LHCN-M2 (cell line): ENCODE measurements at regions not wholly inside any gene's neighbourhood (a gene's known extent, or its start where the extent isn't known, plus 50 kb on each side); places are given as distances from the start of the nearest gene placed in this dataset.

Experiments used
- DNase-seq: peaks from one replicate; pipeline ENCODE4 v3.0.0-alpha.2; 2012; ENCODE audit warnings: low read depth

DNA sequence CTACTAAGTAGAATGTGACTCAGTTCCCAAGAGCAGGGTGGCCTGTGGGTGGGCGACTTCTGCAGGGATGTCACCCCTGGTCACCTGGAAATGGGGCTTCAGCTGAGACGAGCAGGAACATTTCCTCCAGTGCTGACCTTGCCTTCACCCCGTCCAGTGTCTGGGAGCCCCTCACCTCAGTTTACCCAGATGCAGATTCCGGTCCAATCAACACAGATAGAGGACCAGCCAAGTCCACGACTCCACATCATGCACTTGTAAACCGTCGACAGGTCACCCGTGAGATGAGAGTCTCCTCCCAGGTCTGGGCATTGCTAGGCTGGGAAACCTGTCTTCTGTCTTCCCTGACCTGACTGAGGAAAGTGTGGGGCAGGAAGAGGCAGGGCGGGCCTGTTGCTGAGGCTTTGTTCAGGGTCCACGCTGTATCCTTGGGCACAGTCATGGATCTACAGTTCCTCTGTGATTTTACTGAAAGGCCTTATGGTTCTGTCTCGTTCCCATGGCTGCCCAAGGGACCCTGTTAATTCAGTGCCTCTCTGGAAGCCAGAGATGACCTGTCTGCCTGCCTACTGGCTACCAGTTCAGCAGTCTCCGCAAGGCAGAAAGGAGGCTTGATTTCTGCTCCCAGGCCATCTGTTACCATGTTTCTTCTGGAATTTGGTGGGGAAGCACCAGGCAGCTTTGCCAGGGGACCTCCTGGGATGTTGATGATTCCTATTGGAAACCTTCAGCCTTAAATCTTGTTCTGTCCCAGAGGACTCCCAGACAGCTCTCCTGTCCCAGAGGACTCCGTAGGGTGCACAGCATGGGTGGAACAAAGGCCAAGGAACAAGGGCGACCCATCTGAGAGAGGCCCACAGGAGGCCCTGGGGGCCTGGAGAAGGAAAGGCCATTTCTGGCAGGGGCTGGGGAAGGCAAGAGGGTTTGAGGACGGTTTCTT is 288.5 kb upstream of the RTL1 start:
- DNase-seq = no peak

DNA sequence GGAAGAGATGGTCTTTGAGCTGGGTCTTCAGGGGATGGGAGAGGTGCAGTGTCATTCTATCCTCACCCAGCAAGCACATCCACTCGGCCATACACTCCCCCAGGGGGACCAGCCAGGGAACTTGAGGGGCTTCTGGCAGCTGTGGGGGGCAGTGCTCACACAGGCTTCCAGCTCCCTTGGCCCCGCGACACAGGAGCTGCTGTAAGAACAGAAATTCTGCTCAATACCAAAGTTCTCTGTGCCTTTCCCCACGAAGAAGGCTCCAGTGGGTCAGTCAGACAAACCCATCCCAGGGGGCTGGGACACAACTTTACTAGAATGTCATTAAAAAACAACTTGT is 289.1 kb upstream of the RTL1 start:
- no peak for DNase-seq

DNA sequence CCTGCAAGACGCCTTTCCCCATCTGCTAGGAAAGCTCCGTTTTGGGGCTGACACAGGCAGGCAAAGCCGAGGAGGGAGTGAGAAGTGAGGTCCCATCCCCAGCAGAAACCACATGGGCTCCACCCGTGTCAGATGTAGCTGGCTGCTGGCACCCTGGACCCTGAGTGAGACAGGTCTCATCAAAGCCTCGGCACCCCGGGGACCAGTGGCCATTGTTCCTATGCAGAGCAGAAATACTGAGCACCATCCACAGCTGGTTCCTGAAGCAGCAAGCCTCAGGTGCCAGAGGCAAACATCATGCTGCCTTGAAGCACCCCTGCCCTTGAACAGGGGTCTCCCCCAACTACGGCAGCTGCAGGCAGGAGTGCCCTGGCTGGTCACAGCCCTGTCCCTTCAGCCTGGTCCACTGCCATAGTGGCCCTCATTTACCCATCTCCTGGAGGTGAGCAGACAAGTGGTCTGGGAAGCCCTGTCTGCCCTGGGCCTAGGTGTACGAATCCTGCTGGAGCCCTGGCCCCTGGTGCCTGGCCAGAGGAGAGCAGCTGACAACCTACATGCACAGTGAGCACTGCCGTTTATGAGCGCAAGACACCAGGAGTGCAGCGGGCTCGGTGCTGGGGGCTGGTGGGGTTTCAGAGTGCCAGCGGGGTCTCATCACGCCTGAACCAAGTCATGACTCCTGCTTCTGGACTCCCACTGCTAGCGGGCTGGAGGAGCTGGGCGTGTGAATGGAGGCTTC is 289.8 kb upstream of the RTL1 start:
- no peak for DNase-seq

DNA sequence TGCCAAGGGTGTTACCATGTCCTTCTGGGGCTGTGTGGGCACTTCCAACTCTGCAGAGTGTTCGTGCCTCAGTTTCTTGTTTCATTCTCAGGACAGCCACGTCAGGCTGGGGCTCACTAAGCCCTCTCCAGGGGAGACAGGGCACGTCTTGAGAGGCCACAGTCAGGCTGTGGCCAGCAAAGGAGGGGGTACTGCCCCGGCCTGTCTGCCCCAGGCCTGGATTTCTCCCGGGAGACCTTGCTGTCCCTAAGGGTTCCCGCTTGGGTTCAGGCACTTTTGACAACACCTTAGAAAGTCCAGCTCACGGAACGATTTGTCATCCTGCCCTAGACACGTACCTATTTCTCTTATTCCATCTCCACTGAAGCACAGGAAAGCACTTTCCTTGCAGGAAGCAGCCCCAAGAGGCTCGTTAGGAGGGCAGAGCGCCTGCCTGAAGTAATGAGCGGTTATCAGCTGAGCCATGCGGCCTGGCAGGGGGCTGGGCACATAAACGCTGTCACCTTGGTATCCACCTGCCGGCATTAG is 290.4 kb upstream of the RTL1 start:
- no peak for DNase-seq

DNA sequence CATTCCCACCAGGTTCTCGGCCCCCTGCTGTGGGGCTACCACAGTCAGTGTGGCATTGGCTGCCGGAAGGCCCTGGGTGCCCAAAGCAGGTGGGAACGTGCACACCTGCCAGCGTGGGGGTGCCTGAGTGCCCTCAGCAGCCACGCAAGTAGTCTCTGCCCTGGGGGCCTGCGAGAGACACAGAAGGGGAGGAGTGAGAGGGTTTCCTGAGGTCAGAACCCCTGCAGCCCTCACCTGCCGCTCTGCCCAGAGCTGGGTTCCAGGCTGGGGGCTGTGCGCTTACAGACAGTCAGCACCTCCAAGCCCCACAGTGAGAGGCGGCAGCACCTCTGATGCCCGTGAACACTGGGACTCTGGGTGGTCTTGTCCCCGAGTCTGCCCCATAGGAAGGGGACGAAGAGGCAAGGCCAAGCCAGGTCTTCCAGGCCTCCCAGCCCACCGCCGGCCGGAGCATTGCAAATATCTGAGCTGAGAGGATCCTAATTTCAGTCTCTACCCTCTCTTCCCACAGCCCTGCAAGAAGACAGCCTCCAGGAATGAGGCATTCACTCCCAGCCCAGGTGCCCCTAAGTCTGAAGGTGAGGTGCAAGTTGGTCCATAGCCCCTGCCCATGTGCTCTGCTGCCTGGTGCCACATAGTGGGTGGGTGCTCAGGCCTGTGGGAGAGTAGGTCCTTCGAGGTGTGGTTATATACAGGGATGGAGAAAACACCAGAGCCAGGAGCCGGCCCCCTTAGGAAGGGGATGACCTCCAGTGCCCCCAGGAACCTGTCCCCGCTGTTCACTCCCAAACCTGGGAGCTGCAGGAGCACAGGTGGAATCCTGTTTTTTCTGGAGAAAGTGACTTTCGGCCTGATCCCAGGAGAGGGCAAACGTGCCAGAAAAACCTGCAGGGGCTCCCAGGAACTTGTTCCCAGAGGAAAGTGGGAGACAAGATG is 291.1 kb upstream of the RTL1 start:
- no peak for DNase-seq

DNA sequence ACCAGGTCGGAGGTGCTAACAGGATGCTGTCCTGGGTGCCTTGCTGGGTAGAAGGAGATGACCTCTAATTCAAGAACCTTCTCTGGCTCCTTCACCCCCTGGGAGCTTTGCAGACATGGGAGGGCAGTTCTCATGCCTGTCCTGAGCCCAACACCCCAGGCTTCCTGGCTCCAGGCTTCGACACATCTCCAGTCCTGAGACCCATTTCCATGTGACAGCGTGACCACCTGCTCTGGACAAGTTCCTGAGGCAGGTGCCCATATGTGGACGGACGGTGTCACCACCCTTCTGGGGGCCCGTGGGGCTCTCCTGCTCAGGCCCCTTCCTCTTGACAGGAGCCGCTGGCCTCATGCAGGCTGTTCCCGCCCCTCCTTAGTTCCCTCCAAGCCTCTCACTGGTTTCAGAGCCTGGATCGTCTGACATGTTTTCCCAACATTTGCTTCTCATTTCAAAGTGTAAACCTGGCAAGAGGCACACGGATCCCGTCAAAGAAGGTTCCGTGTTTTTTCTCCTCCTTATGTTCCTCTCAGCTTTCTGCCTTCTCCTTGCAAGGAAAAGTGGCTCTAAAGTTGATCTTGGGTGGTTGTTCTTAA is 291.9 kb upstream of the RTL1 start:
- no peak for DNase-seq

DNA sequence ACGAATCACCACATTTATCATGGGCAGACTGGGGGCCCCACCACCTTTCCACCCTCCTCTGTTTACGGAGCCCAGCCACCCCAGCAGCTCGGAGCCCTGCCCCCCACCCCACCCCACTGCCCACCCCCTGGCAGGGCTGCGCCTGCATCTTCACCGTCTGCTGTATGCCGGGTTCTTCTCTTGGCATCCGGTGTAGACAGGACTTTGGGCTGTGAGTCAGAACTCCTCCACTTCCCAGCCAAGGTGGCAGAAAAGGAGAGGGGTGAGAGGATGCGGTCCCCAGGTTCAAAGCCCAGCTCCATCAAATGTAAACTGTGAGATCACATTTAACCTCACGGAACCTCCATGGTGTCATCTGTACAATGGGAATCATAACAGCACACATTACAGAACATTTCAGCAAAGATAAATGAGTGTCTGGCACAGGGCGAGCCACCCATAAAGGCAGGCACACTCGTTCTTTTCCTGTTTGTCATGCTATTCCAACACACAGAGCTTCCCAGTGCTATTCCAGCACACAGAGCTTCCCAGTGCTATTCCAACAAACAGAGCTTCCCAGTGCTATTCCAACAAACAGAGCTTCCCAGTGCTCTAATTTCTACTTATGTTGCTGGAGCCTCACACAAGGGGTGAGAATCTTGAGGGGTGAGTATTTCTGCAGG is 292.7 kb upstream of the RTL1 start:
- DNase-seq = no peak

DNA sequence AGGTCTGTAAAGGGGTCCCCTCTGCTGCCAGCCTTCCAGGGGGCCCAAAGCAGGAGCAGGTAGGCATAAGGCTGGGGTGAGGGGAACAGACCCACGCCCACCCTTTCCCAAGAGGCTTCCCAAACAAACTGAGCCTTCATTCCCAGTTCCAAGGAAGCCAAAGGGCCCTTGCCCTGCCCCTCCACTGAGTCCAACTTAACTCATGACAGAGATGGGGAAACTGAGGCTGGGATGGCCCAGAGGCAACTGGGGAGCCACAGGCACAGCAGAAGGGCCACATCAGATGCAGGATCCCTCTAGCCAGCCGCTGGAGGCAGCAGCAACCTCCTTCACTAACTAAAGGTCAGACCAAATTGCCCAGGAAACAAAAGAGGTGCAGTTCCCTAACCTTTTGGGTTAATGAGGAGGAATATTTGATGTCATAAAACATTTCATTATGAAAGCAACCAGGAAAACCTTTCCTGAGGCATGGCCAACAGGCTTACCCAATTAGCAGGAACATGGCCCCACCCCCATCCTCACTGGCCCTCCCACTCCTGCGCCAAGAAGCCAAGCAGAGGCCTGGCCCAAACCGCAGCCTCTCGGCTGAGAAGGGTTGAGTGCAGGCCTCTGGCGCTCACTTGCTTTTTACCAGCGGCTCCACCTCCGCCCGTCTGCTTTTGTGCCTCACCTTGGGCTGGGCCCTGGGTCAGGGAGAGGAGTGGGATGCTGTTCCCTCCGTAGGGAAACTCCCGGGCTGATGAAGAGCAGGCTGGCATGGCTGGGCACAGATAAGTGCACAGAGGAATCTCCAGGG is 293.5 kb upstream of the RTL1 start:
- no peak for DNase-seq

DNA sequence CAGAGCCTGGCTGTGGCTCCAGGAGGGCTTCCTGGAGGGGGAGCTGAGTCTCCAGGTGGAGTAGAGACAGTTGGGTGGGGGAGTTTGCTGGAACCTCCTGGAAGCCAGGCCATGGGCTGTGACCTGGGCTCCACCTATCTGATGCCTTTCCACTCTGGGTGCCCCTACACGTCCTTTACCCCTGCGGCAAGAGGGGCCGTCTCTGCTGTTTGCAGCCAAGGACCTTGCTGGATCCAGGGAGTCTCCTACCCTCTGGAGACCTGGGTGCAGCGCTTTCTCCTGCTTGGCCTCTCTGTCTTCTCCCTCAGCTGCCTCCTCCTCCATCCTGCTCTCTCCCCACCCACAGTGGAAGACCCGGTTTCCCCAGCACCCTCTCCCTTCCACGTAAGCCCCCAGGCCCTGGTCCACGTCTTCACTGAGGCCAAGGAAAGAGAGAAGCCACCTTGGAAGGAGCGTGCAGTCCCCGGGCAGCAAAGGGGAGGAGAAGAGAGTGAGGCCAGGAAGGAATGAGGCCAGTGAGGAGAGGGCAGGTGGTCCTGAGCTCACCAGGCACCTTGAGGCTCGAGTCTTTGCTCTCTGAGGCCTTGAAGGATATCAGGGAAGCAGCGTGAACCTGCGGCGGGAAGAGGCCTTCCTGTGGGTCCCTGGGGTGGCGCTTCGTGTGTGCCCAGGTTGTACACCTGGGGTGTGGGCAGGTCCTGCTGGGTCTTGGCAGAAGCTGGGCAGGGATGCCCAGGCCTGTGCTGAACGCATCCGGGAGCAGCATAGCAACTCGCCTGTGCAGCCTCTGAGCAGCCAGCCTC is 294.3 kb upstream of the RTL1 start:
- no peak for DNase-seq

DNA sequence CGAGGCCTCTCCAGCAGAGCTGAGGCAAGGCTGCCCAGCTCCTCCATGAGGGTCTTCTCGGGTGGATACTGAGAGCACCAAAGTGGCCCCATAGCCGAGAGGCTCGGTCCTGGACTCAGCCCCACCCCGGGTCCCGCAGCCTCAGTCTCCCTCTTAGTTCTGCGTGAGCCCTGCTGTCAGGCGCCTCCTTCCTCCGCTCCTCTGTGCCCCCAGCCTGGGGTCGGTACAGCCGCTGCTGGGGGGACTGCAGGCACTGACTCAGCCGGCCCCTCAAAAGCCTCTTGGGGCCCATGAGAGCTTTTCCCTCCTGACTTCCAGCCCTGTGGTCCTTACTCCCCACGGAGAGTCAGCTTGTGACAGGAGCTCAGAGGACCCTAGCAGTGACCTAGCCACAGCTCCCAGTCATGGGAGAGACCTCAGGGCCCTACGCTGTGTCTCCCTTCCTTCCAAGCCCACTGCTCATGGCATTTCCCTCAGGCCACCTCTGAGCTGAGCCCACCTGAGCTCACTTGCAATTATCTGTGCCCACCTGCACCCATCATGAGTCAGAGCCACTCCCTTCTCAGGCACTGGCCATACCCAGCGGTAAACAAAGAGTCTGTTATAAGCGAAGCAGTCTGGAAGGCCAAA is 295.0 kb upstream of the RTL1 start:
- no peak for DNase-seq

DNA sequence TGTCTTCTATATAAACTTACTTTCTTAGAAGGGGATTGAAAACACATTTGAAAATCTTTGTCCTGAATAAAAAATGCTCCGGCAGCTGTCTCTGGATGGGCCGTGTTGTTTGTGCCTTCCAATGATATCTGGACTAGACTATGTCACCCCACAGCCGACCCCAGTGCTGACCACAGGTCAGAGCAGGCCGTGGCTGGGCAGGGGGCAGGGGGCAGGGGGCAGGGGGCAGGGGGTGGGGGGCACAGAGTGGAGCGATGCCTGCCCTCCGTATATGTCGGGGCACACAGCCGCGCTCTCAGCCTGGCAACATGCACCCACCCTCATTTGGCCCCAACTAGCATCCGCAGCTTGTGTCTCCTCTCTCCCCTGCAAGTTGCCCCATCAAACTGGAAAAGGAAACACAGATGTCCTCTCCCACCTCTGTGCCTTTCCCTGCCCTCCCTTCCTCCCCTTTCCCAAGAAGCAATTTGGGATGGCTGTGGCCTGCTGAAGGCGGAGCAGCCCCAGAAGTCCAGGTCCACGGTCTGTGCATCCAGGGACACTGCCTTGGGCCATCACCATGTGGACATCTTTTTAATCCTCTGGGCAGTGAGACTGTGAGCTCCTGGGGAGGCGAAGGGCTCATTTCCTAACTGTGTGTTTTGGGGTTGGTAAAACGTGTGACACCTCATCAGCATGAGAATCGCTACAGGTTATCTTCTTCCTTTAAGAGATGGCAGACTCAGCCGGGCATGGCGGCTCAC is 295.7 kb upstream of the RTL1 start:
- no peak for DNase-seq

DNA sequence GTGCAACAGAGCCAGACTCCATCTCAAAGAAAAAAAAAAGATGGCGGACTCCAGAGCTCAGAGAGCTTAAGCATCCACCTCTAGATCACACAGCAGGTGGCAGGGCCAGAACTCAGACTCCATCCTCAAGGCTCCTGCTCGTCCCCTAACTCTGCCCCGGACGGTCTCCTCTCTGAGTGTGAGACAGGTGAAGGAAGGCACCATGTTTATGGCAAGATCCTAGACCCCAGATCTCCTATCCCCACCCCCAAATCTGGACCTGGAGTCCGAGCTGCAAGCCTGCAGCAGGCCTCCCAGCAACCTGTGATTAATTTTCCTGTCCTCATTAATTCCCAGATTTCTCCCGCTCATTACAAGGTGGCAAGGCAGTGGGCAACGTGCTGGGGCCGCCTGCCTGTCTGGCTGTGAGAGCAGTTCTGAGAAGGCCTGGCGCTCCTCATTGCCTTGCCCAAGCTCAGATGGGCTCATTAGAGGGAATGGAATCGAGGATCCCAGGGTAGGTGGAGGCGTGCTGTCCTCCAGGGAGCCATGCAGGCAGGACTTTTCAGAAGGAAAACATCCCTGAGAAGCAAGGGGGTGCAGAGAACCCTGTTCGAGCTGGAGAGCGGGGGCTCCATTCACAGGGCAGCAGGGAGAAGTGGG is 296.6 kb upstream of the RTL1 start:
- DNase-seq = no peak

DNA sequence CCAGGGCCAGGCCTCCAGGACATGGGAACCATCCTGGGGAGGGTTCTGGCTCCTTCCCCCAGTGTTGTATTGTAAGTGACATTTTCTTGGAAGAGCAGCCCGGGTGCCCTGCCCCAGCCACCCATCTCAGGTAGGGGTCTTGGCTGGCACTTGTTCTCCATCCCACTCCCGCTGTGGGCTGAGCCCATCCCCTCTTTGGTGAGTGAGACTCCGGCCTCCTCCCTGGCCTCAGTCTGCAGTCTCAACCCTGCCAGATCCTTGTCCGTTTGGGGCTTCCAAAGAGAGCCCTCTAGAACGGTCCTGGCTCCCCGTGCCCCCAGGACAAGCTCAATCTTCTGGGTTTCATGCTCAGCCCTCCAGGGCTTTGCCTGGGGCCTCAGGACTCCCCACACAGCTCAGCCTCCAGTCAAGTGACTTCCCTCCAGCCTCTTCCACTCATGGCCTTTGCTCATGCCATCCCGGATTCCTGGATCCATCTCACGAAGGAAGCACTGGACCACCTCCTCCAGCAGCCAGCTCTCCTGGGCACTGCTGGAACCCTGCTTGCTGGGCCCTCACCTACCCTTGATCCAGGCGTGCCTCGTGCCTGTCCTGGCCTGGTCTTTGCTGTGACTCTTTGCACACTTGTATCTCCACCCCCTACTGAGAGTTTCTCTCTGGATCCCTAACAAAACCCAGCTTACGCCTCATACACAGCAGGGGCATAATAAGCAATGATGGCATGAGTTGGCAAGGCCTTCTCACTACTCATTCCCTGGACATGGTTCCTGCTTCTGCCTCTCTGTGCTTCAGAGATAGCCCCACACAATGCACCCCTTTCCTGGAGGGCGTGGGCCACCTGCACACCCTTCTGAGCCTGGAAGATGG is 297.4 kb upstream of the RTL1 start:
- DNase-seq = no peak

DNA sequence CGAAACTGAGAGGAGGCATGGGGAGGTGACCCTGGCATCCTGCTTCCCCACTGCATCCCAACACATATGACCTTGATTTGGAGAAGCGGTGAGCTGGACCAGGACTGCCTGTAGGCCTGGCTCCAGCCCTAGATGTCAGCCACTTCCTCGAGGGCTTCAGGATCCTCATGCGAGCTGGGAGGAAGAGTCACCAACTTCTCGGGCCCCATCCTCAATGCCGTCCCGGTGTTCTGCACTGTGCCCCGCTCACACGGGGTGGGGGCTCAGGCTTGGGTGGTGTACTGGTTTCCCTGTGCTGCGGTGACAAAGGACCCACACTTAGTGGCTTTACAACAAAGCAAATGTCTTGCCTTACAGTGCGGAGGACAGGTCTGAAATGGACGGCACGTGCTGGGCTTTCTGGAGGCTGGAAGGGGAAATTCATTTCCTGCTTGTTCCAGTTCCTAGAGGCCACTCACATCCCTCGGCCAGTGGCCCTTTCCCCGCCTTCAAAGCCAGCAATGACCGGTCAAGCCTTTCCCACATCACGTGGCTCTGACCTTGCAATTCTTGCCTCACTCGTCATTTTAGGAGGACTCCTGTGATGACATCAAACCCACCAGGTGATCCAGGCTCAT is 298.1 kb upstream of the RTL1 start:
- DNase-seq = no peak

DNA sequence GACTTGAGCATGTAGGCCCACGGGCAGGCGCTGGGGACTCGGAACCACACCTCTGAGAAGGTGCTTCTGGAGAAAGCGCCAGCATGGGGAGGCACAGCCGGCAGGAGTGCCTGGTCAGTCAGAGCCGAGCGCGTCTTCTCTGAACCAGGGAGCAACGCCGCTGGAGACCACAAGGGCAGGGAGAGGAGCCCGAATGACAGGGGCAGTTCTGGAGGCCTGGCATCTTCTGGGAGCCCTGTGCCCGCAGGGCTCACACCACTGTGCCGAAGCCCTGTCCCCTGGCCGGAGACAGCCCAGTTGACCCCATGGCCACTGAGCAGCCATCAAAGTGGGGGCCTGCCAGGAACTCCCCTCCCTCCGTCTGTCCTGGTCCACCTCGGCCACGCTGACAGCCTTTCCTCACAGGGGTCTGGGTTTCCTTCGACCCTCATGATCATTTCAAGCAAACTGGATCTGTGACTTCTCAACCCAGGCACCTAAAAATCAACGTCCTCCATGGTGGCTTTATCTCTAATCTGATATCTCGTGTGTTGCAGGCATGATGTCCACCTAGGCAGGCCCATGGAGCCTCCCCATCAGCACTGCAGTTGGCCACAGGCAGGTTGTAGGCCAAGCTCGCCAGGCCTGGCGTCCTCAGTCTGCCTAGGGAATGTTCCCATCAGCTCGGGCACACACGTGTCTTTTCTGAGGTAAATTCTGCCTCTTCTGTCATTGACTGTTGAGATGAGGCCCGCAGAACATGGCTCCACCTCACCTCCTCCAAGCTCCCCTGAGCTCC is 299.3 kb upstream of the RTL1 start:
- DNase-seq = no peak
